ENCODE measurements at regions not wholly inside any gene's neighbourhood (a gene's known extent, or its start where the extent isn't known, plus 50 kb on each side); places are given as distances from the start of the nearest gene placed in this dataset.

DNA sequence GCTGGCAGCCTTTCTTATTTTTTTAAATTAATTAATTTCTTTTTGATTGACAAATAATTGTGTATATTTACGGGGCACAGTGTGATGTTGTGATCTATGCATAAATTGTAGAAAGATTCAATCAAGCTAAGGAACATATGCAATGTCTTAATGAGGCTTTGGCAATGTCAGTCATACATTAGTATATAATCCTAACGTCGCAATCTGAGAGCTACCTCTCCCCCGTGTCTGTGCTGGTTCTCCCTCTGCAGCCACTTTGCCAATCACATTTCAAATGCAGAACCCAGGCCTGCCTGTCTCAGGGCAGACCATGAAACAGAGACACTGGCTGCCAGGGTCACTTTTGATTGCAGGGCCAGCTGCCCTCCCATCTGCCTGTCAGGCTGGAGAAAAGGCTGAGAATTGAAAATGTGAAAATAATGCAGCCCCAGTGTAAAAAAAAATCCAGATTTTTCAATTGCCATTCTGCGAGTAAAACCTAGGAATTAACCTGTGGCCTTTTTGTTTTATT lies 56.3 kb downstream of the SLC24A2 start:
- no peak for TF ChIP-seq REST (IDR thresholded peaks at IDR 0.05; ENCODE audit: insufficient read depth in 1 of 2, low read depth in 2 of 2, low read length in 2 of 2)
- TF ChIP-seq TAF1 (IDR thresholded peaks at IDR 0.05; ENCODE audit: borderline replicate concordance, insufficient read depth, low read length): no peak
- no peak for TF ChIP-seq SIN3A (IDR thresholded peaks at IDR 0.05; ENCODE audit: borderline replicate concordance, insufficient read depth, low read length)
- TF ChIP-seq FOXP2 (optimal IDR thresholded peaks at IDR 0.05; ENCODE audit: borderline replicate concordance, extremely low read depth, extremely low read length, insufficient read depth): no peak
- no peak for TF ChIP-seq POLR2AphosphoS5 (IDR thresholded peaks at IDR 0.05; ENCODE audit: low read depth, low read length)

DNA sequence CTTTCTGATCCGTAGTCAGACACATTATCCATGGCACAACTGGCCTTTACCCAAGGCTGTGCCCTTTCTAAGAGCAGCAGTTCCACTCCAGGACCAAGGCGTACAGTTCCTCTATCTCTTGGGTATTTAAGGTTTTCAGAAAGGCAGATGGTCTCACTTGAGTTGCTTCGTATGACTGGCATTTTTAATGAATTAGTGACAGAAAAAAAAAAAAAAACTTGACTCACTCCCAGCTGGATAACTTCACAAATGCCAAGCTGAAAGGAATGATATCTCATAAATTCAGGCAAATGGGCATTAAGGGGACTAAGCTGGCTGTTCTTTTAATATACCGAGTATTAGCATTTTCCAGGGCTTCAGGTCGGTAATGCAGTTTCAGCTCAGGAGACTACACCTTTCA lies 60.7 kb downstream of the SLC24A2 start:
- TF ChIP-seq REST (IDR thresholded peaks at IDR 0.05; ENCODE audit: insufficient read depth in 1 of 2, low read depth in 2 of 2, low read length in 2 of 2) (no peak), SIN3A (IDR thresholded peaks at IDR 0.05; ENCODE audit: borderline replicate concordance, insufficient read depth, low read length) (no peak), POLR2AphosphoS5 (IDR thresholded peaks at IDR 0.05; ENCODE audit: low read depth, low read length) (no peak), TAF1 (IDR thresholded peaks at IDR 0.05; ENCODE audit: borderline replicate concordance, insufficient read depth, low read length) (no peak), FOXP2 (optimal IDR thresholded peaks at IDR 0.05; ENCODE audit: borderline replicate concordance, extremely low read depth, extremely low read length, insufficient read depth) (no peak)

DNA sequence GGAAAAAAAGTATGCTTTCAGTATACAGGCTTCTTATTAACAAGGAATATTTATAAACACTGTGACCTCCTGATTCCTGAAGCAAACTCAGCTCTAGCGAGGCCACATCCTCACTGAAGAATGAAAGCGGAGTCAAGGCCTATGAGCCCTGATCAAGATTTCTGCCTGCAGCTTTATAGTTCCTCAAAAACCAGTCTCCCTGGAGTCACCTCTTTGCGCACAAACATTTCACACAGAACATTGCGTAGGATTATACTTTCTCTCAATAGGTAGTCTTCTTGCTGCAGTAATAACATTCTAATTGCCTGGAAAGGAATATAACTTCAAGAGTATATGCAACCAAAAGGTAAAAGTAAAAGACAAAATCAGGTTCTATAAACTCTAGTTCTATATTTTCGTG lies 62.9 kb downstream of the SLC24A2 start:
- TF ChIP-seq POLR2AphosphoS5 (IDR thresholded peaks at IDR 0.05; ENCODE audit: low read depth, low read length): no peak
- no peak for TF ChIP-seq FOXP2 (optimal IDR thresholded peaks at IDR 0.05; ENCODE audit: borderline replicate concordance, extremely low read depth, extremely low read length, insufficient read depth)
- TF ChIP-seq TAF1 (IDR thresholded peaks at IDR 0.05; ENCODE audit: borderline replicate concordance, insufficient read depth, low read length): no peak
- TF ChIP-seq REST (IDR thresholded peaks at IDR 0.05; ENCODE audit: insufficient read depth in 1 of 2, low read depth in 2 of 2, low read length in 2 of 2): no peak
- no peak for TF ChIP-seq SIN3A (IDR thresholded peaks at IDR 0.05; ENCODE audit: borderline replicate concordance, insufficient read depth, low read length)

- TF ChIP-seq FOXP2 (optimal IDR thresholded peaks at IDR 0.05; ENCODE audit: borderline replicate concordance, extremely low read depth, extremely low read length, insufficient read depth) (no peak), REST (IDR thresholded peaks at IDR 0.05; ENCODE audit: insufficient read depth in 1 of 2, low read depth in 2 of 2, low read length in 2 of 2) (peak; percentile 89 to 96)
Observed at GRCh38 chr9:19720377-19720776, 68.5 kb downstream of the SLC24A2 start.

DNA sequence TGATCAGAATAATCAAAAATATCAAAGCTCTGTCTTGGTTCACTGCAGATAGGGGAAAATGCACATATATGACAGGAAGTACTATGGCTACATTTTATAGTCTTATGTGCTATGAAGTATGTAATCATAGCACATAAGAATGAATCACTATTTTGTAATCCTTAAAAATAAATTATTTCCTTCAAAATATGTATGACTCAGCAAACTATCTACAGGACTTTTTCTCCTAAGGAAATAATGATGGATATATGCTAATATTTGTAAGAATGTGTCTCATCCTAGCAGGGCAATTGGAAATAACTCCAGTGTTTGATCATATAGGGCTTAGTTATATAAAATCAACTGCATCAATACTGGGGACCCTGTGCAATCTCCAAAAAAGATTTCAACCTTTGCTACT lies 85.1 kb downstream of the SLC24A2 start:
- no peak for TF ChIP-seq TAF1 (IDR thresholded peaks at IDR 0.05; ENCODE audit: borderline replicate concordance, insufficient read depth, low read length)
- TF ChIP-seq SIN3A (IDR thresholded peaks at IDR 0.05; ENCODE audit: borderline replicate concordance, insufficient read depth, low read length): no peak
- TF ChIP-seq POLR2AphosphoS5 (IDR thresholded peaks at IDR 0.05; ENCODE audit: low read depth, low read length): no peak
- no peak for TF ChIP-seq FOXP2 (optimal IDR thresholded peaks at IDR 0.05; ENCODE audit: borderline replicate concordance, extremely low read depth, extremely low read length, insufficient read depth)
- TF ChIP-seq REST (IDR thresholded peaks at IDR 0.05; ENCODE audit: insufficient read depth in 1 of 2, low read depth in 2 of 2, low read length in 2 of 2): no peak
